ENCODE measurements at regions not wholly inside any gene's neighbourhood (a gene's known extent, or its start where the extent isn't known, plus 50 kb on each side); places are given as distances from the start of the nearest gene placed in this dataset.

DNA sequence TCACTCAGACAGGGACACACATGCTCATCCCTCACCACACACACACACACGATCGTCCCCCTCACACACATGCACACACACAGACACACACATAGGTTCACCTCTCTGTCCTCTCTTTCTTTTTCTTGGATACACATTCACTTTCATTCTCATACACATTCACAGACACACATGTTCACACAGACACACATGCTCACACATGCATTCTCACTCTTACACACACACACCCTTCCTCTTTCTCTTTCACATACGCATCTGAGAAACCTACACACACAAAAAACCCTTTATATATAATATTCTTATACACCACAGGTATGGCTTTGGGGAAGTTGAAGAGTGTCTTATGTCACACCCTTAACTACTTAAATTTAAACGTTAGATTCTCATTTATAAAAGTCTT lies 248.6 kb upstream of the RUNX1 start:
- Mint-ChIP-seq H3K36me3 (ENCODE audit: unreplicated experiment) (peaks cover 4% of the 10 kb centered on the region), H3K27ac (ENCODE audit: unreplicated experiment) (no peak overlapping the region), H3K27me3 (ENCODE audit: unreplicated experiment) (peaks cover 2% of the 10 kb centered on the region), H3K9me3 (ENCODE audit: unreplicated experiment) (no peaks in the 10 kb centered on the region), H3K4me1 (ENCODE audit: low read depth, unreplicated experiment) (peaks cover 6% of the 10 kb centered on the region), H3K4me3 (ENCODE audit: unreplicated experiment) (no peak overlapping the region)
- TF ChIP-seq, protein P1, sequence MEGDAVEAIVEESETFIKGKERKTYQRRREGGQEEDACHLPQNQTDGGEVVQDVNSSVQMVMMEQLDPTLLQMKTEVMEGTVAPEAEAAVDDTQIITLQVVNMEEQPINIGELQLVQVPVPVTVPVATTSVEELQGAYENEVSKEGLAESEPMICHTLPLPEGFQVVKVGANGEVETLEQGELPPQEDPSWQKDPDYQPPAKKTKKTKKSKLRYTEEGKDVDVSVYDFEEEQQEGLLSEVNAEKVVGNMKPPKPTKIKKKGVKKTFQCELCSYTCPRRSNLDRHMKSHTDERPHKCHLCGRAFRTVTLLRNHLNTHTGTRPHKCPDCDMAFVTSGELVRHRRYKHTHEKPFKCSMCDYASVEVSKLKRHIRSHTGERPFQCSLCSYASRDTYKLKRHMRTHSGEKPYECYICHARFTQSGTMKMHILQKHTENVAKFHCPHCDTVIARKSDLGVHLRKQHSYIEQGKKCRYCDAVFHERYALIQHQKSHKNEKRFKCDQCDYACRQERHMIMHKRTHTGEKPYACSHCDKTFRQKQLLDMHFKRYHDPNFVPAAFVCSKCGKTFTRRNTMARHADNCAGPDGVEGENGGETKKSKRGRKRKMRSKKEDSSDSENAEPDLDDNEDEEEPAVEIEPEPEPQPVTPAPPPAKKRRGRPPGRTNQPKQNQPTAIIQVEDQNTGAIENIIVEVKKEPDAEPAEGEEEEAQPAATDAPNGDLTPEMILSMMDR (IDR thresholded peaks at IDR 0.05; ENCODE audit: partially characterized antibody, unreplicated experiment) = no peak
- DNase-seq = no peak

DNA sequence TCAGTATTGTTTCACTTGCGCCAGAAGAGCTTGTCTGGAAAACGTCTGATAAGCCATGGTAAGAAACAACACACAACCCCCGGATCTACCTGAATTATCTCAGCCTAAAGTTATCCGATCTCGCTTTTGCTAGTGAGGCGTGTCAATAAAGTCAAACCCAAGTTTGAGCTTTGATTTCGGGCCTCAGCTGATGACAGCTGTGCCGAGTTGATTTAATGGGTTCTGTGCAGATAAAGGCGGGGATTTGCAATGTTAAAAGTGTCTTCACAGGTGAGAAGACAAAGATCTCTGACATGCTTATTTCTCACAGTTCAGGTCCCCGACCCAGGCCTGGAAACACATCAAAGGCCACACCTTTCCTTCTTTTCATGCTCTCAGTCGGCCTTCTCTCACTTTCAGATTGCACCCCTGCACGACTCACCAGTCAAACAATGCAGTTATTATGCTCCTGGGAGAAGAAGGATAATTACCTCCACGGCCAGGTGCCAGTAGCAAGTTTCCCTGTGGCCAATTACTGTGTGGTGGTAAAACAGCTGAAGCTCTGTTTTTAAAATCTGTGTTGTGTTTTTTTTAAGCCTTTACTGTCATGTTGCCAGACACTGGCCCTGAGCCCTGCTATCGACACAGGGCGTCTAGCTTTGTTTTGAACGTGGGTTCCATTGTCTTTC lies 245.3 kb upstream of the RUNX1 start:
- no peak for DNase-seq
- Mint-ChIP-seq H3K4me3 (ENCODE audit: unreplicated experiment) (no peak overlapping the region), H3K9me3 (ENCODE audit: unreplicated experiment) (no peaks in the 10 kb centered on the region), H3K36me3 (ENCODE audit: unreplicated experiment) (peaks cover 4% of the 10 kb centered on the region), H3K27me3 (ENCODE audit: unreplicated experiment) (no peaks in the 10 kb centered on the region), H3K27ac (ENCODE audit: unreplicated experiment) (no peak overlapping the region), H3K4me1 (ENCODE audit: low read depth, unreplicated experiment) (no peaks in the 10 kb centered on the region)
- TF ChIP-seq, protein P1 (IDR thresholded peaks at IDR 0.05; ENCODE audit: partially characterized antibody, unreplicated experiment) = no peak

DNA sequence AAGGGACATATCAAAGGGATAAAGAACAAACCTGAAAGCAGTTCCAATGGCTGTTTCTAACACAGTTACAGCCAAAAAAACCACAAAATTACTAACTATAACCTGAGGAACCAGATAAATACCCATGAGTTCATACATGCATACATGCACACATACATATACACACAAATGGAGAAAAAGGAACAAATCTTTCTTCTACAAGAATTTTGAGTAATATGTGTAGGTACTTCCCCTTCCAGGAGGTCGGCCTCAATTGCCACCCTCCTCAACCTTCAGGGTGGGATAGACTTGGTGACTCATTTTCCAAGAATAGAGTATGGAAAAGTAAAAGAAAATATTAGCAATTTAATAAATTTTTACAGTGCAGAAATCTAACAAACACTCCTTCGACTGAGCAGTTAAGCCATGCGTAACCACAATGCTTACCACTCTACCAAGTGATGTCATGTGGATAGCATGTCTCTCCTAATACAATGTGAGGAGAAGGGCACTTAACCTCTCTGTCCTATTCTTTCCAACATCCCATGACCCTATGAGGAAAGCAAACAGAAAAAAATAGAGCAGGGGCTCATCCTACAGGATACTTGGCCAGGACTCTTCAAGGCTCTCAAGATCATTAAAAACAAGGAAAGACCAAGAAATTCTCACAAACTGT lies 243.0 kb upstream of the RUNX1 start:
- H3K9me3 Mint-ChIP-seq (ENCODE audit: unreplicated experiment) = no peaks in the 10 kb centered on the region
- TF ChIP-seq, protein P1 (IDR thresholded peaks at IDR 0.05; ENCODE audit: partially characterized antibody, unreplicated experiment) = no peak
- H3K4me1 Mint-ChIP-seq (ENCODE audit: low read depth, unreplicated experiment) = no peaks in the 10 kb centered on the region
- H3K27me3 Mint-ChIP-seq (ENCODE audit: unreplicated experiment) = no peaks in the 10 kb centered on the region
- no peak overlapping the region for H3K4me3 Mint-ChIP-seq (ENCODE audit: unreplicated experiment)
- peaks cover 12% of the 10 kb centered on the region for H3K36me3 Mint-ChIP-seq (ENCODE audit: unreplicated experiment)
- no peak overlapping the region for H3K27ac Mint-ChIP-seq (ENCODE audit: unreplicated experiment)
- DNase-seq = no peak

DNA sequence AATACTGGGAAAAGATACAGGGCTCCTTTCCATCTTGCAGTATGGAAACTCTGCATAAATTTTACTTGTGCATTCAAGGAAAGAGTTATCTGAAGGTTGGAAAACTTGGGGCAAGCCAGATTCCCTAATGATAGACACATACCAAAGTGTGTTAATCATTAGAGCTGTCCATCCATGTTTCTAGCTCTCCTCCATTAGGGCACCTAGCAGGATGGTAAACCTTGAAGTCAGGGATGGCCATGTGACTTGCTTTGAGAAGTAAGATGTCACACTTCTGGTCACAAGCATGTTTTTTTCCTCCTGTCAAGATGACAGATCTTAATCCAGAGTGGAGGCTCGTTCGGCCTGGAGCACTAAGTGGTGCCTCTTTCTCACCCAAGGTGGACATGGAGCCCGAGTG lies 241.9 kb upstream of the RUNX1 start:
- Mint-ChIP-seq H3K4me3 (ENCODE audit: unreplicated experiment) (no peak overlapping the region), H3K36me3 (ENCODE audit: unreplicated experiment) (peaks cover 7% of the 10 kb centered on the region), H3K27me3 (ENCODE audit: unreplicated experiment) (no peaks in the 10 kb centered on the region), H3K4me1 (ENCODE audit: low read depth, unreplicated experiment) (no peaks in the 10 kb centered on the region), H3K27ac (ENCODE audit: unreplicated experiment) (no peak overlapping the region), H3K9me3 (ENCODE audit: unreplicated experiment) (no peaks in the 10 kb centered on the region)
- DNase-seq = no peak
- TF ChIP-seq, protein P1 (IDR thresholded peaks at IDR 0.05; ENCODE audit: partially characterized antibody, unreplicated experiment) = no peak

DNA sequence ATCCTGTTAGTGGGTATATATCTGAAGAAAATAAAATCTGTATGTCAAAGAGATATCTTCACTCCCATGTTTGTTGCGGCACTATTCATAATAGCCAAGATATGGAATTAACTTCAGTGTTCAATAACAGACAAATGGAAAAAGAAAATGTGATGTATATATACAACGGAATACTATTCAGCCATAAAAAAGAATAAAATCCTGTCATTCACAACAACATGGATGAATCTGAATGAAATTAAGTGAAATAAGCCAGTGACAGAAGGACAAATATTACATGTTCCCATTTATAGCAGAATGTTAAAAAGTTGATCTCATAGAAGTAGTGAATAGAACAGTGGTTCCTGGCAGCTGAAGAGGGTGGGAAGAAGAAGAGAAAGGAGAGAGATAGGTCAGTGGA lies 239.1 kb upstream of the RUNX1 start:
- no peak for DNase-seq
- Mint-ChIP-seq H3K4me1 (ENCODE audit: low read depth, unreplicated experiment) (no peaks in the 10 kb centered on the region), H3K36me3 (ENCODE audit: unreplicated experiment) (peaks cover 7% of the 10 kb centered on the region), H3K27ac (ENCODE audit: unreplicated experiment) (no peak overlapping the region), H3K9me3 (ENCODE audit: unreplicated experiment) (no peaks in the 10 kb centered on the region), H3K27me3 (ENCODE audit: unreplicated experiment) (peaks cover 2% of the 10 kb centered on the region), H3K4me3 (ENCODE audit: unreplicated experiment) (no peak overlapping the region)
- TF ChIP-seq, protein P1 (IDR thresholded peaks at IDR 0.05; ENCODE audit: partially characterized antibody, unreplicated experiment) = no peak
